HG03565 (cell line): ENCODE measurements at regions not wholly inside any gene's neighbourhood (a gene's known extent, or its start where the extent isn't known, plus 50 kb on each side); places are given as distances from the start of the nearest gene placed in this dataset.

Source experiments
- ATAC-seq: cut with Tn5 transposase; IDR thresholded peaks from one replicate; pipeline ENCODE4 v1.9.1; 2021; ENCODE audit warnings: mild to moderate bottlenecking, moderate library complexity; ENCODE audit not compliant: unreplicated experiment

GRCh38 chr3:5270666-5271371, 83.3 kb downstream of the EDEM1 start:
- no peak for ATAC-seq

- ATAC-seq = no peak
Measured at GRCh38 chr3:5271372-5271683, 83.8 kb downstream of the EDEM1 start.

GRCh38 chr3:5272387-5272786, 84.9 kb downstream of the EDEM1 start:
- ATAC-seq = no peak

GRCh38 chr3:5274091-5274490, 86.6 kb downstream of the EDEM1 start:
- no peak for ATAC-seq

GRCh38 chr3:5275529-5275928, 88.0 kb downstream of the EDEM1 start:
- no peak for ATAC-seq

GRCh38 chr3:5276934-5277333, 89.4 kb downstream of the EDEM1 start:
- no peak for ATAC-seq

- ATAC-seq = no peak
Measured at GRCh38 chr3:5277612-5278236, 90.2 kb downstream of the EDEM1 start.

GRCh38 chr3:5278666-5279065, 91.2 kb downstream of the EDEM1 start:
- no peak for ATAC-seq

- no peak for ATAC-seq
Measured at GRCh38 chr3:5282703-5283102, 95.2 kb downstream of the EDEM1 start.

- no peak for ATAC-seq
Measured at GRCh38 chr3:5285439-5285838, 97.9 kb downstream of the EDEM1 start.

- ATAC-seq = no peak
Measured at GRCh38 chr3:5290915-5291314, 103.4 kb downstream of the EDEM1 start.

GRCh38 chr3:5292512-5292911, 105.0 kb downstream of the EDEM1 start:
- ATAC-seq = no peak

GRCh38 chr3:5293207-5293606, 105.7 kb downstream of the EDEM1 start:
- ATAC-seq = no peak

- ATAC-seq = no peak
Measured at GRCh38 chr3:5294356-5294755, 106.8 kb downstream of the EDEM1 start.

- no peak for ATAC-seq
Measured at GRCh38 chr3:5295191-5295690, 107.7 kb downstream of the EDEM1 start.

GRCh38 chr3:5296362-5296761, 108.9 kb downstream of the EDEM1 start:
- ATAC-seq = no peak

GRCh38 chr3:5297895-5298294, 110.4 kb downstream of the EDEM1 start:
- ATAC-seq = no peak

- ATAC-seq = peak; percentile 100
Measured at GRCh38 chr3:5298453-5298852, 110.9 kb downstream of the EDEM1 start.

GRCh38 chr3:5299161-5299560, 111.7 kb downstream of the EDEM1 start:
- ATAC-seq = no peak

- no peak for ATAC-seq
Measured at GRCh38 chr3:5300638-5301037, 113.1 kb downstream of the EDEM1 start.

- ATAC-seq = no peak
Measured at GRCh38 chr3:5301651-5302297, 114.3 kb downstream of the EDEM1 start.

- no peak for ATAC-seq
Measured at GRCh38 chr3:5302661-5303060, 115.2 kb downstream of the EDEM1 start.
